H1 (cell line): ENCODE measurements at regions not wholly inside any gene's neighbourhood (a gene's known extent, or its start where the extent isn't known, plus 50 kb on each side); places are given as distances from the start of the nearest gene placed in this dataset.

Source experiments
- BRCA1 ChIP-seq: IDR thresholded peaks from 2 replicates; pipeline ENCODE4 v1.6.1; 2012; ENCODE audit warnings: low read depth, low read length, improper control_type of control experiment
- CTCF ChIP-seq, 3 experiments: IDR thresholded peaks; 1 replicate in 2 of 3; 2 replicates in 1 of 3; pipeline versions ENCODE4 v1.5.1 to v1.6.1; 2011; ENCODE audit warnings: low read length in 3 of 3, mild to moderate bottlenecking in 3 of 3, inconsistent platforms in 2 of 3, low read depth in 1 of 3, moderate library complexity in 1 of 3; ENCODE audit not compliant: insufficient read depth in 1 of 3; ENCODE audit errors: control extremely low read depth in 1 of 3
- EGR1 ChIP-seq: IDR thresholded peaks from 2 replicates; pipeline ENCODE4 v1.6.1; 2011; ENCODE audit warnings: low read depth, low read length, borderline replicate concordance
- EZH2 ChIP-seq: fragments of 200-600 bp; sonication (generic); IDR thresholded peaks from 2 replicates; pipeline ENCODE4 v1.7.1; 2012; ENCODE audit warnings: low read depth, mild to moderate bottlenecking, moderate library complexity, low read length, inconsistent platforms; ENCODE audit not compliant: severe bottlenecking
- JUN ChIP-seq: IDR thresholded peaks from 2 replicates; pipeline ENCODE4 v1.6.1; 2011; ENCODE audit warnings: low read depth, mild to moderate bottlenecking, improper control_type of control experiment, low read length
- KDM1A ChIP-seq: fragments of 200-600, 300-600 bp; sonication (generic); IDR thresholded peaks from 2 replicates; pipeline ENCODE4 v1.7.1; 2016; ENCODE audit warnings: mild to moderate bottlenecking, low read length, borderline replicate concordance
- MAX ChIP-seq: IDR thresholded peaks from 2 replicates; pipeline ENCODE4 v1.6.1; 2012; ENCODE audit warnings: inconsistent platforms
- POLR2A ChIP-seq, 2 experiments: IDR thresholded peaks; 1 replicate in 1 of 2; 2 replicates in 1 of 2; pipeline ENCODE4 v1.6.1; 2011; ENCODE audit warnings: low read depth in 2 of 2, low read length in 2 of 2, mild to moderate bottlenecking in 2 of 2; ENCODE audit errors: control extremely low read depth in 1 of 2
- POLR2AphosphoS5 ChIP-seq: IDR thresholded peaks from 2 replicates; pipeline ENCODE4 v1.6.1; 2011; ENCODE audit warnings: low read depth, low read length
- SRF ChIP-seq: IDR thresholded peaks from 2 replicates; pipeline ENCODE4 v1.6.1; 2011; ENCODE audit warnings: mild to moderate bottlenecking, low read depth, low read length, moderate library complexity

DNA sequence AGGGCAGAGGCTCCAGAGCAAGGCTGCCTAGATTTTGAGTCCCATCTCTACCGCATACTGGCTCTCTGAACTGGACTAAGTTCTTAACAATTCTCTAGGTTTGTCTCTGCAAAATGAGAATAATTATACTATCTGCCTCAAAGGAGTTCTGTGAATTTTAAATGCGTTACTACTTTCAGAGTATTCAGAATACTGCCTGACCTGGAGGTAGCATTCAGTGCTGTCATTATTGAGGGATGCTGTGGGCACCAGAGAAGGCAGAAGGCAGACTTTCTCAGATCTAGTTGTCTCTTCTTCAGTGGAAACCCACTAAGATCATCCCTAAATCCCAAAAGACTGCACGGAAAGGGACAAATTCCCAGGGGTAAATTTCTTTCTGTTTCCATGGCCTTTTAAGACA is 147.4 kb upstream of the RORA start:
- TF ChIP-seq SRF (no peak), BRCA1 (no peak), POLR2AphosphoS5 (no peak), JUN (no peak), MAX (no peak), CTCF (IDR thresholded peaks at IDR 0.05; ENCODE audit: control extremely low read depth in 1 of 3, insufficient read depth in 1 of 3, low read depth in 1 of 3, low read length in 3 of 3) (no peak), EZH2 (no peak), EGR1 (no peak), POLR2A (IDR thresholded peaks at IDR 0.05; ENCODE audit: control extremely low read depth in 1 of 2, low read depth in 2 of 2, low read length in 2 of 2) (no peak), KDM1A (no peak)
